Stimulated activated CD4-positive, alpha-beta T cell treated with anti-CD3 and anti-CD28 coated beads, Interleukin-1b, Interleukin-23, amount 100 ng/mL, for 4 hours (primary cell): ENCODE measurements at regions not wholly inside any gene's neighbourhood (a gene's known extent, or its start where the extent isn't known, plus 50 kb on each side); places are given as distances from the start of the nearest gene placed in this dataset.
A peak's percentile ranks its signal among the peaks of the same experiment; 100 is the strongest.
"Not testable (repeated sequence)": the region's sequence is repeated elsewhere in the genome, so short reads cannot be mapped to it uniquely, and the experiment has no call there.

Experiments
- DNase-seq, 2 donors: peaks; one replicate each; pipeline ENCODE4 v3.0.0-alpha.2; 2020; ENCODE audit warnings: low read depth in 2 of 2

DNA sequence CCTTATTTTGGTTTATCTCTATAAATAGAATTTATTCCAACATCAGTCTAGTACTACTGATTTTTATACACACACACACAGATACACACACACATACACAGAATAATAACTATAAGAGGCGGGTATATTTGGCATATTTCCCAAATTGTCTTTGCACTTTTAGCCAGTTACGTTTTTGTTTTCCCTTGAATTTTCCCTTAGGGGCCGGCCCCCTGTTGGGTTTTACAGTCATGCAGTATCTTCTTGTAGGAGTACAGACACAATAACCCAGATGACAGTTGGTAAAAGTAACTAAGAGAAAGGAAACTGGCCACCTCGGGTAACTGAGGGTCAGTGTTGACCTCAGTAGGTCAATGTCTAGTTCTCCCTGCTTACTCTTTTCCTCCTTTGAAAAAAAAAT is 50.9 kb downstream of the DISP1 start:
- no peak for DNase-seq

DNA sequence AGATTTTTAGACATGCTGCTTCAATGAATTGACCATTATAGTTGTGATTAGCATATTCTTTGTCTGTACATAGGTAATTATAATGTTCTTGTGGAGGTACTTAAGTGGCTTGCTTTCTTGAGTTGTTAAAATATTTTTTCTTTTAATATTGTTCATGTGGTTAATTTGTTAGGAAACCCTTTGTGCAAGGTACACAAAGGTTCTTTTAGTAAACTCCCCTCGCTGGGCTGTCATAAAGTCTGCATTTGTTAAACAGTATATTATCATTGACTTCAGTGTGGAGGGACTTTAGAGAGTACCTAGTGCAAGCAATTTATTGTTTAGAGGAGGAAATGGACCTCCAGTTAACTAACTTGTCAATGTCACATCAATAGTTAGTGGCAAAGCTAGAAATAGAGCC is 52.5 kb downstream of the DISP1 start:
- DNase-seq = no peak

DNA sequence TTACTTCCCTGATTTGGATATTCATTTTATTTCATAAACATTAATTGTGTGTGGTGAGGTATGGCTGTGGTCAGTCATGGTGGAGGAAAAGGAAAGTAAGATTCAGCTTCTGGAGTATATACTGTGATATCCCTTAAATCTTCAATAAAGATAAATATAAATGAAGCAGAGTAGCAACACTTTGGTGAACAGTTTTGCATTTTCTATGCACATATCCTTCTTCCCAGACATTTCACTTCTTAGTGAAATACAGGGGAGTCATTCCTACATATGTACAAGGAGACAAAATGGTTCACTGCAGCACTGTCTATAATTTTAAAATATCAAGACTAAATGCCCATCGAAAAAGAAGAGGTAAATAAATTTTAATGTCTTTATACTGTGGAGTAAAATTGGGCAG is 61.3 kb downstream of the DISP1 start:
- no peak for DNase-seq

DNA sequence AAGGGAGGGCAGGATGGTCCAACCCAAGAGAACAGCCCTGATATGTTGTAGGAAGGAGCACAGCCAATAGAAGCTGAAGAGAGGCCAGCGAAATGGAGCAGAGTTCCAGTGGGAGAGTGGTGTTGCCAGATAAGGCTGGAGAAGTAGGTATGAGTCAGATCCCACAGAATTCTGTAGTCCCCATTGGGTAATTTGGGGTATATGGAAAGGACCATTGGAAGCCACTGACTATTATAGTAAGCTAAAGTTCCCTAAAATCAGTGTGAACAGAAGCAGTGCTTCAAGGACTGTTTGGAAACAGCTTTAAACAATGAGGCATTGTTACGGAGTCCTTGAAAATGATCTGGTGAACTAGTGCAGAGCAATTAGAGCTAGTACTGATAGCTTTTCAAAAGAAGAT is 63.0 kb downstream of the DISP1 start:
- DNase-seq = no peak

DNA sequence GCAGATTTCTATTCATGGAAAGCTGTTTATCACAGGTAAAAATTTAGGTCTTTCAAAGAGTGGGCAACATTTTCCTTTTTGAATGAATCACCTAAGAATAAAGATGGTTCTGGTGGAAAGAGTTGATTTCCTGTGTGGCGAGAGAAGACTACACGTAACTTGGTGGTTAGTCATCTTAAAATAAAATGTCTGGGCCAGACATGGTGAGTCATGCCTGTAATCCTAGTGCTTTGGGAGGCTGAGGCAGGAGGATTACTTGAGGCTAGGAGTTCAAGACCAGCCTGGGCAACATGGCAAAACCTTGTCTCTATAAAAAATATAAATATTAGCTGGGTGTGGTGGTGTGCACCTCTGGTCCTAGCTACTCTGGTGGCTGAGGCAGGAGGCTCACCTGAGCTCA is 65.7 kb downstream of the DISP1 start:
- DNase-seq = peak in 1 of 2 donors; percentile 5

DNA sequence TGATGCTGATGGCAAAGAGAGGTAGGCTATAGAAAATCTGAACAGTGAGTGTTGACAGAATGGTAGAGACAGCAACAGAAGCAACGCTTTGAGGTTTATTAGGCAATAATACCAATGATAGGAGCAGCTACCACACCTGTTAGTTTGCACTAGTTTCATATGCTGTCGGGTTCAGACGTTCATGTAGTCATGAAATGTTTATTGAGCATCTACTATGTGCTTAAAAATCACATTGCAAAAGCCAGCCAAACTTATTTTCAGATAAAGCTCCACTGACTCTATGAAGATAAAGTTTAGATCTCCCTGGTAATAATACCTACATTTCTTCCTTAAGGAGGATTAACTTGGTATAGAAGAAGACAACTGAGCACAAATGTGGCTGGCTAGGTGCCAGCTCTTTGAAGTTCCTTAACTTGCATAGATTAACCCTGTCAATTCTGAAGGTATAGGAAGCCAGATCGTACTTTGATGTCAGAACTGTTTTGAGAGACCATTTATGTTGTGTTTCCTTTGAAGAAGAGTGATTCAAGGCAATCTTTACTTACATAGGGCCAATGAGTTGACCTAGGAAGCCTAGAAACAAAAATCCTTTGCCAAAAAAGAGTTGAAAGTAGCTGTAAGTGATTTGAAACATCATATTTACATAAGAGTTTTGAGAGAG is 71.5 kb downstream of the DISP1 start:
- DNase-seq = no peak

DNA sequence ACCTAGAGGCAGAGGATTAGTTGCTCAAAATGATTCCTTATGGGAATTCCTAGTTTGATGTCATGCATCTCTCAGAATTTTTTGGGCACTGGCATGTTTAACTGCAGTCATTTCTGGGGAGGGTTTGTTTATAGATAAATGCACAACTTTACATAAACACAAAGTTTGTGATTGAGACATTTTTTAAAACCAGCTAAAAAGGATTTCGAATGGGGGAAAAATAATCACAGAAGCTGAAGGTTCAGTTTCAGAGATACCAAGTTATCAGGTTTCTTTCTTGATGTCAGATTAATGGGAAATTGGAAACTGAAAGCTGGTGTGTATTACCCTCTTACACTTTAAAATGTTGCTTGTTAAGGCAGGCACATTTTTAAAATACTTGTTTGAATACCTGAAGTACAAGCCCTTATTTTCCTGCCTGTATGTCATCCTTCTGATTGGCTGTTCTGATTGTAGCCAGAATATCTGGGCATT is 72.1 kb downstream of the DISP1 start:
- no peak for DNase-seq

DNA sequence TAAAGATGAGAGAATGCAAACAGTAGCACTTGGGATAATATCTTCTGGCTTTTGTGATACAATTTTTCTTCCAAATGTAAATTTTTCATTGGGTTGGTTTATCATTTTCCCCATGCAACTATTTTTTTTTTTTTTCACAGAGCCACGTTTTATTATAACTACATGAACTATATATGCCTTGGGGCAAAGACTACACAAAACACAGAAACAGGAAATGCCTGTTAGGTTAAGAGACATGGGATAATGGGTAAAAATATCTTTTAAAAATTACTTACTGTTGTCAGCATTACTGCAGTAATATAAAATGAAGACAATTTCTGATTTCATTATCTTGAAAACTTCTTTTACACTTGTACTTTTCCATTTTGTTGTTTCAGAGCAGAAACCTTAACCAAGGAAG is 74.6 kb downstream of the DISP1 start:
- no peak for DNase-seq

DNA sequence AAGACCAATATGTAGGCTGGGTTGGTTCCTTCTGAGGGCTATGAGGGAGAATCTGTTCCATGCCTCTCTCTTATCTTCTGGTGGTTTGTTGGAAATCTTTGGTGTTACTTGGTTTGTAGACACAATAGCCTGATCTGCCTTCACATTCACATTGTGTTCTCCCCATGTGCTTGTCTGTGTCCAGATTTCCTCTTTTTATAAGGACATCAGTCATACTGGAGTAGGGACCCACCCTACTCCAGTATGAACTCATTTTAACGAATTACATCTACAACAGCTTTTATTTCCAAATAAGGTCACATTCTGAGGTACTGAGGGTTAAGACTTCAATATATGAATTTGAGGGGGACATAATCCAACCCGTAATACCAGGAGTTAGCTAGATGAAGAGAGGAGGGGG is 75.9 kb downstream of the DISP1 start:
- DNase-seq = no peak

DNA sequence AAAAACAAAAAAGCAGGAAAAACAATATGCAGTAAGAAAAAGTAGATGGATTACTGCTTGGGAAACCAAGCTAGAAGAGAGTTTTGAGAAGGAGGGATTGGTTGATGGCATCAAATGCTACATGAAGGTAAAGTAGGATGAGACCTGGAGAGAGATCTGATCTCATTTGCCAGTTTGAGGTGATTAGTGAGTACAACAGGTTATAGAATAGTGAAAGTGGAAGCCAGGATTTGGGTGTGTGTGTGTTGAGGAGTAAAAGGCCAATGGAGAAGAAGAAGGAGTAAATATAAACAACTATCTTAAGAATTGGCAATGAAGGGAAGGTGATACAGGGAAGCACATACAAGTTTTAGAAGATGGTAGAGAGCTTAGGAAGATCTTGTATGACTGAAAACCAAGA is 76.7 kb downstream of the DISP1 start:
- no peak for DNase-seq

DNA sequence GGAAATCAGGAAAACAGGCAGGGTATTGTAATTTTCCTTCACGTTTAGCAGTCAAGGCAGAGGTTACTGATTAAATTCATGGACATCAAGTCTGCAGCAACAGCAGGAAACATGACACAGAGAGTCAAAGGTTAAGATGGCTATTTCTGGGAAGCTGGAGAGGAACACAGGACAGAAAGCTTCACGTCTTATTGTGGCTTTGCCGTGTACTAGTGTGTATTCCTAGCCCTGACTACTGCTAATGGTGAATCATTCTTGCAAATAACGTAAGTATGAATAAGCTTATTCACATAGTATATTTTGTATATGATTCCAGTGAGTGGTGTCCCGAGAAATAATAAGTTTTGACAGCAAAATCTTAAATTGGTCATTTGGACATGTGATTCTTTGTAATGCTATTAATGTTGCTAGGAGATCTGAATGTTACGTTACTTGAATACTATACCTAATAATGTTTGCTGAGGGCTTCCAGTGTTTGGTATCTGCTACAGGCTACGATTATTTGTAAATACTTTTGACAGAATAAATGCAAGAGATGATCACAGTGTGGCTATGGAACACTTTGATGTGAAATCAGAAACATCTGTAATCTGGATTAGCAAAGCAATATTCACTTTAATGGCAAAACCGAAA is 77.4 kb downstream of the DISP1 start:
- no peak for DNase-seq

DNA sequence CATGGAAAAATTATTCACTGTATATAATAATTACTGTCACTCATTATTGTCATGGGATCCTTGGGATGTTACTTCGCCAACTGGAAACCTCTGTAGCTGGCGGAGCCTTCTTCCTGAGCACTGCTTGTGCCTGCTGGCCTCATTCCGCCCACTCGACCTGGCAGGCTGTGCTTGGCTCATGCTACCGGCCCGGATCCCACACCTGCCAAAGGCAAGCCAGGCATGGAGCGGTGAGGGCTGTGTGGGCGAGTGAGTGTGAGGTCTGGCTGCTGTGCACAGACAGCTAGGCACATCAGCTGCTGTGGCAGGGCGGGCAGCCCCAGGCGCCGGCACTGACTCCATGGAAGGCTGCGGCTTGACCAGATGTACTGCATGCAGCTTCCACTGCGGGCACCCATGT is 78.4 kb downstream of the DISP1 start:
- no peak for DNase-seq

DNA sequence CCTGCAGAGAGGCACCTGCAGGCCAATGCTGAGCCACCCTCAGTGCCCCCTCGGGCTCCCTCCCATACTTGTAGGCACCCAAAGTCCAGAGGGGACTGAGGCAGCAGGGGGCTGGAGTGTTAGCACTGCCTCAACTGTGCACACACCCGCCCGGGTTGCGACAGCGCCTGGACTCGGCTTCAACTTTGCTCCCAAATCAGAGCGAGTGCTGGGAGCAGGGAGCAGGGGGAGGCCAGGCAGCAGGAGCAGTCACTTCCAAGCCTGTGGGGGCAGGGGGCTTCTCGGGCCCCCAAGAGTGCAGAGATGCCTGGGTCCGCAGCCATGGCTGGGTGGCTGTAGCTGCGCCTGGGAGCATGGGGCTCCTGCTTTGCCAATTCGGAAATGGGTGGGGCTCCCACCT is 79.5 kb downstream of the DISP1 start:
- no peak for DNase-seq

DNA sequence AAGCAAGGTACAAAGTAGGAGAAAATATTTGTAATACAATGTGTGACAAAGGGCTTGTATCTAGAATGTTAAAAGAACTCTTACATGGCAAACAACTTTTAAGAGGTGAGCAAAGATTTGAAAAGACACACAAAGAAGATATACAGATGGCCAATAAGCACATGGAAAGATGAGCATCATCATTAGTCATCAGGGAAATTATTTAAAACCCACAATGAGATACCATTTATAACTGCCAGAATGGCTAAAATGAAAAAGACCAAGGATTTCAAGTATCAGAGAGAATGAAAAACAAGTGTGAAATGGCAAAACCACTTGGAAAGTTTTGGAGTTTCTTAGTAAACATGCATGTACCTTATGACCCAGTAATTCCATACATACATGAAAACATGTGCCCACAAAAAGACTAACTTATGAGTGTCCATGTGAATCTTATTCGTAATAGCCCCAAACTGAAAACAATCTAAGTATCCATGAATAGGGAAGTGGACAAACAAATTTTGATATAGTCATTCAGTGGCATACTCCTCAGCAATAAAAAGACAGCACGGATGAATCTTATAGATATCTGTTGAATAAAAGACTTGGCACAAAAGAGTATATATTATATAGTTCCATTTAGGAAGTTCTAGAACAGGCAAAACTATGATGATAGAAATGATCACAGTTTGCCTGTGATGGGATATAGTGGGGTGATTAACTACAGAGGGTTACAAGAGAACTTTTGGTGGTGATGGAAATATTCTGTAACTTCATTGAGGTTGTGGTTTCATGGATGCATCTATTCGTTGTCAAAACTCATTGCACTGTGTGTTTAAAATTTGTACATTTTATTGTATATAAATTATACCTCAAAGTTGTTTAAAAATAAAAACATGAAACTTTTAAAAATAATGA is 82.0 kb downstream of the DISP1 start:
- no peak for DNase-seq

DNA sequence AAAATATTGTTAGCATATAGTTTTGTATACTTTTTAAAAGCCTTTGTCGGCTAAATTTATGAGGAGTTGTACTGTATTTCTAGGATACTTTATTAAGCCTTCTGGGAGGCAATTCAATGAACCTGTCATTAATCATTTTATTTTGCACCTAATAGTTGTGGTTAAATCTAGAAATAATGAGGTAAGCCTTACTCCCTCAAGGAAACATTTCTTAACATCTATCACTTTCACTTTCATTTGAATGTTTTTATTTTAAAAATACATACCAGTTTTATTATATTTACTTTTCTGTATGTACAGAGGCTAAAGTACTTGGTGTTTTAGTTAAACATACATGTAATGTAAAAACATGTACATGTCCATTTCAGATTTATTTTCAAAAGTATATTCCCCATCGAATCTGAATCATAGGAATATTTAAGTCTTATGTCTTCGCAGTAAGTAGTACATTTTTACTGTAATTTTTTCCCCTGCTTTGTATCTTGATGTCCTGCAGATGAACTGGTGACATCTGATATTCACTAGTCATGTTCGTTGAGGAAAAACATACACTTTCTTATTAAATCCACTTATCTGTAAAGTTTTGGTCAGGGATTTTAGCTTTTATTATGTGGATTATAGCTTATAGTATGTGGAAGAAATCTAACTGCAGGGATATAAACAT is 82.8 kb downstream of the DISP1 start:
- DNase-seq = no peak

DNA sequence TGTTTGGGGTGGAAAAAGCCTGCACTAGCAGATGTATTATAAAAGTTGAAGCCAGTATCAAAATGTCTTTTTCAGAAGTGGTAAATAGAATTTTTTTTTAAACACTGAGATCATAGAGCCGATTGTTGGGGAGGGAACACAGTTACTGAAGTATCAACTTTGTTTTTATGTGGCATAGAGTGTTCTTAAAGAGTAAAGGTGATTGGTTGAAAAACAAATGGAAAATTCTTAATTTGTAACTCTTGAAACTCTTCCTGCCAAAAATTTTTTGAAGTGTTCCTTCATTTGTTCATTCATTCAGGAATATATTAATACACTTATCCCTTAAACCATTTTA is 83.3 kb downstream of the DISP1 start:
- DNase-seq = no peak

DNA sequence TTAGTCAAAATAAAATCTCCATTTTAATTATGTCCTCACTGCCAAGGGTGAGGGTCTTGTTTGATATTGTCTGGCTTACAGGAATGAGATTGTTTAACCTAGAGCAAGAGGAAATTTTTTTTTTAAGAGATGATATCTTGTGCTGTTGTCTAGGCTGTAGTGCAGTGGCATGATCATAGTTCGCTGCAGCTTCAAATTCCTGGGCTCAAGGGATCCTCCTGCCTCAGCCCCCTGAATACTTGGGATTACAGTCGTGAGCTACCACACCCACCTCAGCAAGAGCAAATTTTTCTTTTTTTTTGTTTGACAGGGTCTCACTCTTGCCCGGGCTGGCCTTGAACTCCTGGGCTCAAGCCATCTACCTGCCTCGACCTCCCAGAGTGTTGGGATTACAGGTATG is 84.6 kb downstream of the DISP1 start:
- no peak for DNase-seq

DNA sequence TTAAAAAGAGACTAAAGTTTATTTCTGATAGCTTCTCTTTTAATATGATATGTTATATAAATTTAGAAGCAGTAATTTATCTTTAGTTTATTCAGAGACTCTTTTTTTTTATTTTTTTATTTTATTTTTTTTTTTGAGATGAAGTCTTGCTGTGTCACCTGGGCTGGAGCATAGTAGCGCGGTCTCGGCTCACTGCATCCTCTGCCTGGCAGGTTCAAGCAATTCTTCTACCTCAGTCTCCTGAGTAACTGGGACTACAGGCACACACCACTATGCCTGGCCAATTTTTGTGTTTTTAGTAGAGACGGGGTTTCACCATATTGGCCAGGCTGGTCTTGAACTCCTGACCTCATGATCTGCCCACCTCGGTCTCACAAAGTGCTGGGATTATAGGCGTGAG is 89.6 kb downstream of the DISP1 start:
- no peak for DNase-seq

DNA sequence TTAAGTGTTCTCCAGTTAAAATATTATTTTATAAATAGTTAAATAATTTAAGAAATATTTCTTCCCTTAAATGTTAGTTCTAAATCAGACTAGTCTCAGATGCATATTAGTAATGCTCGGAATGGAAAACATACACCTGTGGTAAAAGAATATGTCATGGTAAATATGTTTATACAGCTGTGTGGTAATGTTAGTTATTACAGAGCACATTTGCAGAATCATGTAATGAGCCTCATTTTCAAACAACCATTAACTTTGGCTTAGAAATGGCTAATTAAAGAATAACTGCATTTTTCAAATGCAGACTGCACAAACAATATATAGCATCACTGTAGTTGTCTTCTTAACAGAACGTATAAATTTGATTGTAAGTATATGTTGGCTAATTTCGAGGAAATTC is 90.3 kb downstream of the DISP1 start:
- DNase-seq = no peak

DNA sequence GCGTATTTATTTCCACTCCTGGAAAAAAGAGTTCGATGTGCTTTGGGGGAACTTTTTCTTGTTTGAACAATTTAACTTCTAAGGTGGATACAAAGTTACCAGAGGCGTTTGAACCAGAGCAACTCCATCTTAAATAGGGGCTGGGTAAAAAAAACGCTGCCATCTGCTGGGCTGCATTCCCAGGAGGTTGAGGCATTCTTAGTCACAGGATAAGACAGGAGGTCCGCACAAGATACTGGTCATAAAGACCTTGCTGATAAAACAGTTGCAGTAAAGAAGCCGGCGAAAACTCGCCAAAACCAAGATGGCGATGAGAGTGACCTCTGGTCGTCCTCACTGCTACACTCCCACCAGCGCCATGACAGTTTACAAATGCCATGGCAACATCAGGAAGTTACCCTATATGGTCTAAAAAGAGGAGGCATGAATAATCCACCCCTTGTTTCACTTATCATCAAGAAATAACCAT is 91.5 kb downstream of the DISP1 start:
- DNase-seq = not testable (repeated sequence)

DNA sequence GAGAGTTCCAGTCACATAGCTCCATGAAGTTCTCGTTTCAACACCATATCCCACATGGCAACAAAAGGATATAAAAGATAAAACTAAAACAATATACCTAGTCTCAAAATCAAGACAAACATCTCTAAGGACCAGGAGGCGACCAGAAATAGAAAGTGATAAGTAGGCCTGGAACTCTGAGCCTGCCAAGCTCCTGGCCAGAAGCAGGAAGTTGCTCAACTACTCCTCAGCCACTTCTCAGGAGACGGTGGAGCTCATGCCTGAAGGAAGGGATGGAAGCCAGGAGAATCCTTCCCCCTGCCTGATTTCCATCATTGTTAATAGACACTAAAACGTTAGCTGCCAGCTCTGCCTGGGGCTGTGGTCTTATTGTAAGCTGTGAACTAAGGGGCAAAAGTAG is 94.7 kb downstream of the DISP1 start:
- DNase-seq = no peak

DNA sequence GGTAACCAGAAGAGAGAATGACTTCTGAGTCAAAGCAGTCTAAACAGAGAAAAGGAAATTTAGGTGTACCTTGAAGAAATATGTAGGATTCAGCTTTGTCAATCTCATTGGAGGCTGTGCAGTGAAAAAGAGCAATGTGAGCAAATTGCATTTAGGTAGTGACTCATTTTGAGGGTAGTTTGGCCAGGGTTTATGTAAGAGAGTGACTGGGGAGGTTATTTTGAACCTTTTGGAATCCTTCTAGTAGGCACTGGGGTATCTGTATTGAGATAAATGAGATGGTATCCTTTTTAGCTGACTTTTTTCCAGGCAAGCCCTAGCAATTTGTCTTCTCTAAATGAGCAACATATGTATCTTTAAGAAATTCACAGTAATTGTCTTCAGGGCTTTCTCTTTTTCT is 95.9 kb downstream of the DISP1 start:
- DNase-seq = no peak
